HG02610 (cell line): ENCODE measurements at regions not wholly inside any gene's neighbourhood (a gene's known extent, or its start where the extent isn't known, plus 50 kb on each side); places are given as distances from the start of the nearest gene placed in this dataset.
A peak's percentile ranks its signal among the peaks of the same experiment; 100 is the strongest.

Experiments used
- ATAC-seq: cut with Tn5 transposase; IDR thresholded peaks from one replicate; pipeline ENCODE4 v1.9.1; 2021; ENCODE audit warnings: mild to moderate bottlenecking, moderate library complexity; ENCODE audit not compliant: unreplicated experiment

DNA sequence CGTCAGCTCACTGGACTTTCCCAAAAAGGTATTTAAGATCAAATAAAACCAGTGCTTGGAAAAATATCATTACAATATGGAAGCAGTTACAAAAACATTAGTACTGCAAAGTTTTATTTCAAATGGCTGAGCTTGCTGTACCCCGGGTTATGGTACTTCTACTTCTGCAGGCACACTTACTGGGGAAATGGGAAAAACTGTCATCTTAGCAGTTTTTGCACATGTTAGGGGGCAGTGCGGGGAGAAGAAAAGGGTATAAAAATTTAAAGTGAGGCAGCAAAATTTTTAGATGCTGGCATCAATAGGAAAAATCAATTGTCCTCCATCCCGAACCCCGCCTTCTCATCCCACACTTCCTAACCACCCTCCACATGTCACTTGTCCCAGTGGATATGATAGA, 133.4 kb downstream of the ATG4C start:
- no peak for ATAC-seq

DNA sequence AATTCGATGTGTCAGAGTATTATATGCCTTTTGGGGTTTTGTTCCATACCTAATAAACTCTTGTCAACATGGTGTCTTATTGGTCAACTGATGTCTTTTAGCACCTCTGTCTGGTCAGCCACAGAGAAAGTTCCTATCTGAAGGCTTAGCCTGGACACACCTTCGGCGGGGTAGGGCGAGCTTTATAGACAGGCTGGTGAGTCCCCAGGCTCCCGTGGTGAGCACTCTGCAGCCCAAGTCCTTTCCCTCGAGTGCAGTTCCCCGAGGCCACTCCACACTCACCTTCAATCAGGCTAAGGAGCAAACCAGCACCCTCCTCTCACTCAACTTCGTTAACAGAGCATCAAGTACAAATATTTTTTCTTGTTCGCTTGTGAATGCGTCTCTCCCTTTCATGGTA, 133.9 kb downstream of the ATG4C start:
- no peak for ATAC-seq

DNA sequence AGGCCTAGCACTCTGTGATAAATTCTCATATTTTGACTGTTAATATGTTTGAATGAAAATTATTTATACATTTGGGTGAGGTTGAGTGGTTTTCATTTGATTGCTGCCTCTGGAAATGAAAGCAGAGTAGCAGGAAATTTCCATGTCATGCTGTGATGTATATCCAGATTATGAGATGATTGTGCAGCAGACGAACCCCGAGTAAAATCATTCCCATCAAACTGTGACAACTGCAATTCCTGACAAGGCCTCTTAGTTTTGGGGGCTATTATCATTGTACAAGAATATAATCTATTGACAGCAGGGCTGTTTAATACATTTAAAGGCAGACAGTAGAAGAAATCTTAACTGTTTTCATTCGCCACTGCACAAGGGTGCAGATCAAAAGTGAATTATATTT, 134.8 kb downstream of the ATG4C start:
- no peak for ATAC-seq

DNA sequence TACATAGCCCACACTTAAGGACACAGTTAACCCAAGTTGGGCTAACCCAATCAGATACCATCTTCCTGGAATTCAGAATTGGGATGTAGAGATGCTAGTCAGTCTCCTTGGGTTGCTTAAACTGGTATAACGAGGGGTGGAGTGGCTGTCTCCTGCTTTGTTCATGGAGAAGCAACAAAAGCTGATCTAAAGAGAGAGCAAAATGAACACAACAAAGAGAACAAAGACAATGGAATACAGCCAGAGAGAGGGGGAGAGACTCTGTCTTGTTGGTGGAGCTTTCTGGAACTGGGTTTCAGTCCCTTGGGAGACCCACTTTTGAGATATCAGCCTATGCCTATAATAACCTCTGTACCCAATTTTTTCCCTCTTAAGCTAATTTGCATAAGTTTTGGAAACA, 138.1 kb downstream of the ATG4C start:
- no peak for ATAC-seq

DNA sequence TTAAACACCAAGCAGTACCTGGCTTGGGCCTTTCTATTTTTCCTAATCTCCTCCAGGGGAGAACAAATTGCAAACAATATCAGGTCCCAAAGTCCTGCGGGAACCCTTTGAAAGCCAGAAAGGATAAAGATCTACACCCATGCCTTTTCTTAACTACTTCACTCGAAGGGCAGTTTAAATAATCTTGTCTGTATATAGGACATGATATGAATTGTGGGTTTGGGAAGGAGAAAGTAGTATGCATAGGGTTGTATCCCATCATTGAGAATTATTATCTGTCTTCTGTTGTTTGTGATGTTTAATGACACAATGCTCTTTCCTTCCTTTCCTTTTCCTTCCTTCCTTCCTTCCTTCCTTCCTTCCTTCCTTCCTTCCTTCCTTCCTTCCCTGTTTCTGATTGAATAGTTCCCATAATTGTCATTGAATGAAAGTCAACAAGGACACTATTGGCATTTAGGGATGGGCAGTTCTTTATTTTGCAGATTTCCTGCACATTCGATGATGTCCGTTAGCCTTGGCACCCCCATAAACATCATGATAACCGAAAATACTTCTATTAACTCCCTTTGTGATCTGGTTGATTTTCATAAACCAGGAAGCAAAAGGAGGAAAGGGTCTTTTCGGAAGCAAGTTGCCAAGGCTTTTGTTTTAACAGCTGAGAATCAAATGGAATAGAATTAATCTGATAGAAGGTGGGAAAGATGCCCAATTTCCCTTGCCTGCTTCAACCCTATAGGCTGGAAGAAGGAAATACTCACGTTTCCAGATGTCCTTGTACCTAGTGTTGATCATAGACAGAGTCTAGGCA, 141.3 kb downstream of the ATG4C start:
- ATAC-seq: no peak

DNA sequence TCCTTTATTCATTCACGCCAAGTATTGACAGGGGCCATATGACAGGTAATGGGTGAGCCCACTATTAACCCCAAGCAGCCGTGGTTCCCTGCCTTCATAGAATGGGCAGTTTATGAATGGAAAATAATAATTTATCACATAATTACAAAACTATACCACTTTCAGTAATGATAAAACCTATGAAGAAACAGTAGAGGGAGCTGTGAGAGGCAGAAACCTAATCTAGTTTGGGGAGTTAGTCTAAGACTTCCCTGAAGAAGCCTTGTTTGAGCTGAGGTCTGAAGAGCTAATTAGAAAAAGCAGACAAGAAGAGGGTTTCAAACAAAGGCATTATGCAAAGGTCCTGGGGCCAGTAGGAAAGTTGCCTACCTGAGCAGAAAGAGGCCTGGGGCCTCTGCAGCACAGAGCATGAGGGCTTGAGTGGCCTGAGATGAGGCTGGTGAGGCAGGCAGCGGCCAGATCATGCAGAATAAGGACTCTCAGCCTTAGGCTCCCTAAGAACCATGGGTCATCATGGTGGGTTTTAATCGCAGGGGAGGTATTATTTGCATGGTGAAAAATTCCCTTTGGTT, 142.8 kb downstream of the ATG4C start:
- no peak for ATAC-seq

DNA sequence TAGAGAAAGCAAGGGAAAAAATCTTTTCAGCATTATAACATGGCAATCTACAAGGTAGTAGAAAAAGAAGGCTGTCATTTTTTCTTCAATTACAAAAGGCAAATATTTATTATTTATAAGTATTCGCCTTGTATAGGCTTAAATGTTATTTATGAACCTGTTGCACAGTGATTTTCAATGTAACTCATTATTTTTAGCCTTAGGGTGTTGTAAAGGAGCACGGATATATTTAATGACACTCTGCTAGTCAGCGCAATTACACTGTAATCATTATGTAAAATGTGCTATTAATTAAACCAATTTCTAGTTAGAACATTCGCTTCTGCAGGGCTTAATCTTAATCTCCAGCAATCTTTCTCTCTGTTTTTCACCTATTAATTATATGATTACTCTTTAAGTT, 145.0 kb downstream of the ATG4C start:
- no peak for ATAC-seq

DNA sequence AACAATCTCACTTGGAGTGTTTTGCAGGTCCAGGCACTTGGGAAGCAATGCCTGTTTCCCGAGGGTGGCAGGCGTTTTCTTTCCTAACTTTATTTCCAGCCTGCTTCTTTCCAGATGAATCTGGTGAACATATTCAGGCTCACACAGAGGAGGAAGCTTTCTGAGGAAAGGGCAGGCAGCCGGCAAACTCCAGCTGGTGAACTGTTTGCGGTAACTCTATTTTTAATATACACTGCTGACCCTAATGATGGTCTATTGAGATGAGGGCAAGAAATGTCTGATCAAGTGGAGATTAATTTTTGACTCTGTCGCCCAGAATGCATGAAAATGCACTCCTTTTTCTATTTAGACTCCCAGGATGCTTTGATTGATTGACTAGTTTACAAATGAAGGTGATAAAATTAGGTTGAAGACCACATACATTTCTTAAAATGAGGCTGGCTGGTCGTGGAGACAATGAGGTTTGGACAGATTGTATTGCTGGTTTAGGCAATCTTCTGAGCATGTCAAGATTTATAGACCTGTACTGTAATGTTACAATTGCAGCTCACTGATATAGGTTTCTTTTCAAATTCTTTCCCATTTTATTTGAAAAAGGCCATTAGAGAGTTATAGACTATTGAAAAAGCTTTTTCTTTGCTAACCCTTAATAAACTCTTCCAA, 153.8 kb downstream of the ATG4C start:
- ATAC-seq: no peak

DNA sequence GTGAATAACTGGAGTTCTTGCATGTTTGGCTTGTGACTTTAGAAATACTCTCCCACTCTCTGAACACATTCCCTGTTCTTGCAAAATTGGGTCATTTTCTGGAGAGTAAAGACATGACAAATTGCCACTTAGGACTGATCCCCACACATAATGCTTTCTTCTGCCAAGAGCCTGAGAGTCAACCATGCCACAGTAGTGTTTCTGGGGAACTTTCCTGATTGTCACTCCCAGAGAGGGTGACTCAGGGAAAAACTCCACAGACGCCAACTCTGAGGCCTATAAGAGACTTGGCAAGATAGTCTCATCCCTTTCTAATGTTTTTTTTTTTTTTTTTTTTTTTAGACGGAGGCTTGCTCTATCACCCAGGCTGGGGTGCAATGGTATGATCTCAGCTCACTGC, 157.8 kb downstream of the ATG4C start:
- no peak for ATAC-seq

DNA sequence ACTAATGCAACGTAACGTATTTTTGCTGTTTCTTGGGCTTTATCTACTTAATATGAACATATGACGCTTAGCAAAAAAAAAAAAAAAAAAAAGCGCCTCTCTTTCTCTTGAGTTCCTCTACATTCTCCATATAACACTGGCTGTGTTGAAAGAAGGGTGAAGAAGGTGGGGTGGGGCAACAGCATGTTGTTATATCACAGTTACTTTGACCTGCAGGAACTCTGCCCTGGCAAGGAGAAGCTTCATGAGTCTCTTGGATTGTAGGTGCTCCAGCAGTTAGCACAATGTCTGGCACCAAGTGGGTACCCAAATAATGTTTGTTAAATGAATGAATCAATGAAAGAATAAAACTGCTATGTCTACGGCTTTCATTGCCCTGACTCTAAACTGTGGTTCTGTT, 162.6 kb downstream of the ATG4C start:
- no peak for ATAC-seq

DNA sequence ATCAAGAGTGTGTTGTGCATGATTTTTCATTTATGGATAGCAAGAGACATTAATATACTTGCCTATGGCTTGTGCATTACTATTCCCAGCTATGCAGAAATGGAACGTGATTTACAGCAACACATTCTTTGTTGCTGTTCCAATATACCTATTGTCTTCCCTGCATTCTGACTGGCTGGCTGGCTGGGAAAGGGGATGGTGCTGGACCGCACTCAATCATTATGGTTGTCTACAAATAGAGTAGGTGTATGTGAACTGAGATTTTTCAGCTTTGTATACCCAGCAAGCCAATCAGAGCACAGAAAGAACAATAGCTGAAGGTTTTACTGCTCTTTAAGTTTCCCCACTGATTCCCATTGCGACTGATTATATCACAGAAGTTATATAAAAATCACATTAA, 167.5 kb downstream of the ATG4C start:
- ATAC-seq: no peak

DNA sequence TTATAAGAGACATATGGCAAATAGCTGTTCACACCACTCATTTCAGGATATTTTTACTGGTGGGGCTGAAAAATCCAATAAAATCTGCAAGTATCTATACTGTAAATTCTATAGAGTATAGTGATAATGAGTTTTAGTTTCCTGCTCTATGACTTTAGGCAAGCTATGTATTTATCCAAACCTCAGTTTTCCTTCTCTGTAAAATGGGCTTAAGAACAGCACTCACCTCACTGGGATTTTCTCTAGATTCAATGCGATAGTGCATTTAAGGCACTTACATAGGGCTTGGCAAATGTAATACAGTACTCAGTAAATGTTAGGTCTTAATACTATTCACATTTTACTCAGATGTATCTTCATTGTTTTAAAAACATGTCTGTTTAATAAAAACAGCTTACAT, 168.7 kb downstream of the ATG4C start:
- ATAC-seq: no peak

DNA sequence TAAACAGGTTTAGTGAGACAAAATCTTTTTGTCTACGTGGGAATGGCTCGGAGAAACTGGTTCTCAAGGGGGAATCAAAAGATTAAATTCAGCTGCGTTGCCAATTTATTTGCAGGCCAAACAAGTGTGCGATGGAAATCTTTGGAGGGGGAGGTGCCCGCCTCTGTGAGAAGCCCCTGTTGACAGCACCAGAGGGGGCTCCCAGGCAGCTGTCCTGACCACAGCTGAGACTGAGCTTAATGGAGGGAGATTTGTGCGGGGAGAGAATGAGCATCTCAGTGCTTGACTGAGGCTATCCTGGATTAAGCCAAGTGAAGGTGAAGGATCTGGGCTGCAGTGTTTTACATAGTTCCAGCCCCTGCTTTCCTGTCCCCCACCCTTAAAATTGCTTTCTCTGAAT, 169.7 kb downstream of the ATG4C start:
- ATAC-seq: no peak

DNA sequence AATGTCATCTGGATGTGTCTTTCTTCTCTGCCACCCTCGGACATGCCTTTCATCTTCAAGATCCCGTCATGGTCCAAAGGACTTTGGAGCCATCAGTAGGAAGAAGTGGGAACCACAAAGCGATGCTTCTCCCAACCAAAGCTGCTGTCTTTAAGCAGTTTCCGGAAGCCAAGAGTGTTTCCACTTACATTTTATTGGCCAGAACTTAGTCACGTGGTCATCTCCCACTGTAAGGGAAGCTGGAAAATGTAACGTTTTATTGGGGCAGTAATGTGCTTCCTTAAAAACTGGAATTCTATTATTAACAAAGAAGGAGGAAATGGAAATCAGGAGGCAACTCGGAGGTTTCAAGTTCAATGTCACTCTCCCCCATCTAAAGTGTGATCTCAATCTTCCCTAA, 170.8 kb downstream of the ATG4C start:
- ATAC-seq: no peak

DNA sequence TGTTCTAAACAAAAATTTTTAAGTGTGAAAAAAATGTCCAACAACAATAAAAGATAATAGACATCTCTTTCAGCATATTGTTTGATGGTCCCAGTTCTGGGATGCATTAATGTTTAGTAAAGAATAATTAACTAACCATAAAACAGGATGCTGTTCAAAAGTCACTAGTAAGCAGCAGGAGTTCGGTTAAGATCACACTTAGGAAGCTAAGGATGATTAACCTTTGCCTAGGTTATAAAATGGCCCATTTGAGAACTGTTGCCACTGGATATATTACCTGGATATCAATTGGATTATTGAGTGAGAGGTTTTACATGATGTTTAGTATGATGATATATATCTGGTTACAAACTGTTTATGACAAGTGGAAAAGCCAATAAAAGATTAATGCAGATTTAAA, 171.7 kb downstream of the ATG4C start:
- ATAC-seq: no peak

DNA sequence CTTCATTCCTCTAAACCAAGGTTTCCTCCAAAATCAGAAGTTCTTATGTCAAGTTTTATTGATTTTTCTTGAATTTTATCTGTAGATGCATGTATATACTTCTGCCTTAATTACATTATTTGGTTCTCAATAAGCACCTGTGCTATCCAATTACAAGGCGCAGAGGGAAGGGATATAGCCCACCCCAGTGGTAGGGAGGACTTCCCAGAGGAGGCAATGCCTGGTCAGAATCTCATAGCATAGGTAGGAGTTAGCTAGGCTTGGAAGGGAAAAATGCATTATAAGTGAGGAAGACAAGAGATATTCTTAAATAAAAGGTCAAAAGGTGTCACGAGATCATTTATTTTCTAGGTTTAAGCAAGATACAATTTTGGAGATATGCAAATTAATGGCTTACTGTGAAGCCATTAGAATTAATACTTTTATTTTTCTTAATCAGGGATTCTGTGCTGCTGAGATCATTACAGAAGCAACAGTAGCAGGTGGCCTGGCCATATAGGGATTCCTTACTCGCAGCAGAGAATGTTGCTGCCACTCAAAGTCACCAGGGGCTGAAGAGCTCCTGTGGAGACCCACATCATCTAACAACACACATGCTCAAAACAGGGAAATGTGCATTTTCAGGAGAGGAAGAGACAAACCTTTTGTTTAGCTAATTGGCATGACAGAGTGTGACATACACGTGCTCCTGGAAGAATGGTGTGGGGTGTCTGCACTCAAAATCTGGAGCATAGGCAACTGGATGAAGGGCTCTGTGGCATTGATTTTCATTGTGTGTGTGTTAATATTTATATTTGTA, 178.3 kb downstream of the ATG4C start:
- no peak for ATAC-seq

DNA sequence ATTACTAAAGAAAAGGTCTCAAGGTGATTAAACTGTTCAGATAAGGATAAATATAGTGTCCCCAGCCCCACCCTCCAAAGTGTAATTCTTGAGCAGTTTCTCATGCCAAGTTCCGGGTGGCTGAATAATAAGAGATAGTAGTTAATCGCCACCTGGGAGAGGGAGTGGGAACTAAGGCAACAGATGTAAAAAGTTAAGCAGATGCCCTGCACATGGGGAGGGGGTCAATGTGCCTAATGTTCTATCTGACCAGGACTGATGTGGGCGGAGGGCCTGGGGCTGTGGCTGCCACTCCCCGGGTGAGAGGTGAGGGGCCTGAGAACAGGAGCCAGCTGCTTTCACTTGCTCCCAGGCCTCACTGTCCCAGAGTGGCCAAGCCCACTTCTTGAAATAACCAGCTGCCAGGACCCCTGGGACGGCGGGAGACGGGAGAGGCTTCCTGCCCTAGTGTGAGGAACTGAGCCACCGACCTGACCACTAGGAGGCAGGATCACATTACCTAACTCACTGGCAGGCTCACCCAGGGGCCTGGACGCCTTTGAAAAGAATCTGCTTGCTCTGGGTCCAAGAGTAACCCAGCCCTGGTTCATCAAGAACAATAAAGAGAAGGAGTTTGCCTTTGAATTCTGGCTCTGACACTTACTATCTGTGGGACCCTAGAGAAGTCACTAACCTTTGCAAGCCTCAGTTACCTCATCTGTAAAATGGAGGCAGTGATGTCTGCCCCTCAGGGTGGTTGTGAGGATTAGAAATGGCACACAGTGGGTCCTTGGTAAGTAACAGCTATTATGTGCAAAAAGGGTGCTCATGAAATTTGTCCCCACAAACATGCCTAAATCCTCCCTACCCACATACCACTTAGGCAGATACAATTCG, 179.2 kb downstream of the ATG4C start:
- peak; percentile 50 for ATAC-seq

DNA sequence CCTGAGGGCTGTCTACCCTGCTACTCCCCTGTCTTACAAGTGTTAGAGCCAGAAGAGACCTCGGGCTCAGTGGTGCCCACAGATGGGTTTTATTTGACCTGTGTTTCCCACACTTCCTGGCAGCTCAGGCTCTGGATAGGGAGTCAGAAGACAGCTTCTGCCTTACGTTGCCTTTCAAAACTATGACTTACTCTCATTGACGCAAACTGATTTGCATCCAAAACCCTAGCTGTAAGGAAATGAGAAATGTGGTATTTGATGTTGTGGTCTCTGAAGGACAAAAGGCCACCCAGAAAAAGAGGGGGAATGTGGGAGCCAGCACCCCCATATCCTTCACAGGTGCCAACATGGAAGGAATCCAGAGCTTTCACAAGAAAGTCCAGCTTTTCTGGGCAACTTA, 180.2 kb downstream of the ATG4C start:
- ATAC-seq: no peak

DNA sequence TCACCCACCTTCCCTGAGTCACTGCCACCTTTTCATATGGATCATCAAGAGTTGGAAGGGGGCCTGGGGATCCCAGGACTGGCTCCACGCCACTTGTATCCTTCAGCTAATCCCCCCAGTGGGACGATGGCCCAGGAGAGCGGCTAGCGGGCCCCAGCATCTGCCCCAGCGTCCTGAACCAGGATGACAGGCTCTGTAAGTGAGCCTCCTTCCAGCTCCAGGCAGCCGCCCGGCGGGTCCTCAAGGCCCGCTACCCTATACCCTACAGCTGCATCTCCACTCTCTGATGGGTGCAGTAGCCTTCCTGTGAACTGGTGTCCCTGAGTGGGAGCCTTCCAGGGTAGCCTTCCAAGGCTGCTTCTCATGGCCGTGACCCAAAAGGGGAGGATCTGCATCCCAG, 183.1 kb downstream of the ATG4C start:
- no peak for ATAC-seq

DNA sequence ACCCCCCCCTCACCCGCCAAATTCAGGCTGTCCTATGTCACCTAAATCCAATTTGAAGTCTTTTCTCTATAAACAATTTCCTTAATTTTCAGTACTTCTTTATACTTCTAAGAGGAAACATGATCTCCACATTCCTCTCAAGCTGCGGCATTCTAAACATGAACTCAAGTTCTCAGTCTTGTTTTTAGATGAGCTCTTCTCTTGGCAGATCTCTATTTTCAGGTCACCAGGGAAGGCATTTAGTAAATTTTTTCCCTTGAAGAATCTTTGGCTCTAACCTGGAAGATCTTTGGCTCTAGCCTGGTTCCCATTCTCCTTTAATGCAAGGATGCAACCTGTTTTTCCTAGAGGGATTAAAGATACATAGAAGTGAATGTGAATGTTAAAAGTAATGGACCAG, 193.4 kb downstream of the ATG4C start:
- ATAC-seq: no peak

DNA sequence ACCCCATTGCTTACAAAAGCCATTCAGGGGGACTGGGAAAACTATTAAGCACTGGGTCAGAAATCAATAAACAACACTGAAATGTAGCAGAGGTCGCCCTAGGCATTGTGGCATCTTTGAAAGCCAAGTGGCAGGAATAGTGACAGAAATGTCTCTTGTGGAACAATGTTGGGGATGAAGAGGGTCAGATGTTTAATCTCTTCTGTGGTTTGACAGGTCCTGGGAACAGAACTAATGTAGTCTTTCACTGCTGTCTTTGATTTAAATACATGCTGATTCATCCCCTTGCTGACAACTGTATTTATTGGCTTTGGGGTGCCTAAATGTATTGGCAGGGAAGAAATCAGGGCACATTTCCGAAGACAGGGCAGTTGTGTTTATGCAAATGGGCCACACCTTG, 194.8 kb downstream of the ATG4C start:
- ATAC-seq: no peak
